SKM-1 treated with dmso at 0.1 percent for 144 hours (cell line): ENCODE measurements at regions not wholly inside any gene's neighbourhood (a gene's known extent, or its start where the extent isn't known, plus 50 kb on each side); places are given as distances from the start of the nearest gene placed in this dataset.

Source experiments
- DNase-seq: peaks from one replicate; lab custom pipeline; 2025; ENCODE audit not compliant: unreplicated experiment; lab: John Stamatoyannopoulos, UW

GRCh38 chr12:47412601-47413236 lies 293.1 kb downstream of the RPAP3 start:
- no peak for DNase-seq

GRCh38 chr12:47411966-47412365 lies 293.9 kb downstream of the RPAP3 start:
- DNase-seq: no peak

- DNase-seq: no peak
These were observed 295.0 kb downstream of the RPAP3 start for GRCh38 chr12:47410862-47411261.

- DNase-seq: no peak
These were observed 295.4 kb downstream of the RPAP3 start for GRCh38 chr12:47410383-47410782.

- DNase-seq: no peak
These were observed 296.4 kb downstream of the RPAP3 start for GRCh38 chr12:47409310-47409987.

GRCh38 chr12:47408171-47408871 lies 297.5 kb downstream of the RPAP3 start:
- DNase-seq: no peak

GRCh38 chr12:47407463-47408129 lies 298.2 kb downstream of the RPAP3 start:
- no peak for DNase-seq

GRCh38 chr12:47403681-47404080 lies 302.1 kb downstream of the RPAP3 start:
- no peak for DNase-seq

GRCh38 chr12:47401196-47401595 lies 304.6 kb downstream of the RPAP3 start:
- peak; percentile 14 for DNase-seq

- DNase-seq: no peak
These were observed 305.6 kb downstream of the RPAP3 start for GRCh38 chr12:47400266-47400665.

- DNase-seq: no peak
These were observed 308.1 kb downstream of the RPAP3 start for GRCh38 chr12:47397664-47398281.

- DNase-seq: no peak
These were observed 308.7 kb downstream of the RPAP3 start for GRCh38 chr12:47396902-47397663.

- DNase-seq: no peak
These were observed 311.8 kb downstream of the RPAP3 start for GRCh38 chr12:47394070-47394469.

- DNase-seq: no peak
These were observed 312.4 kb downstream of the RPAP3 start for GRCh38 chr12:47393403-47393790.

GRCh38 chr12:47391566-47391965 lies 311.8 kb upstream of the AMIGO2 start:
- DNase-seq: no peak

- DNase-seq: no peak
These were observed 309.0 kb upstream of the AMIGO2 start for GRCh38 chr12:47388712-47389111.

- no peak for DNase-seq
These were observed 308.2 kb upstream of the AMIGO2 start for GRCh38 chr12:47387994-47388393.

- DNase-seq: no peak
These were observed 305.9 kb upstream of the AMIGO2 start for GRCh38 chr12:47385653-47386052.

- no peak for DNase-seq
These were observed 304.2 kb upstream of the AMIGO2 start for GRCh38 chr12:47383942-47384341.

- no peak for DNase-seq
These were observed 302.5 kb upstream of the AMIGO2 start for GRCh38 chr12:47382305-47382704.

- DNase-seq: no peak
These were observed 299.1 kb upstream of the AMIGO2 start for GRCh38 chr12:47378907-47379306.
